ENCODE measurements at regions not wholly inside any gene's neighbourhood (a gene's known extent, or its start where the extent isn't known, plus 50 kb on each side); places are given as distances from the start of the nearest gene placed in this dataset.

GRCh38 chr1:238783633-238784032 lies 602.7 kb upstream of the CHRM3 start:
- Histone ChIP-seq H4K20me1 (ENCODE audit: insufficient read depth, low read length) (no peaks in the 10 kb centered on the region), H3K4me1 (ENCODE audit: insufficient read depth, low read length) (no peaks in the 10 kb centered on the region), H3K4me2 (ENCODE audit: insufficient read depth, low read length) (no peak overlapping the region), H3K27me3 (ENCODE audit: insufficient read depth, low read length, poor library complexity) (no peaks in the 10 kb centered on the region), H3K27ac (ENCODE audit: low read length) (no peak overlapping the region), H2AFZ (ENCODE audit: low read depth, low read length) (no peak overlapping the region), H3K9me3 (ENCODE audit: insufficient read depth, low read length, severe bottlenecking) (no peaks in the 10 kb centered on the region), H3K9ac (ENCODE audit: low read depth, low read length) (no peak overlapping the region), H3K79me2 (ENCODE audit: insufficient read depth, low read length) (no peaks in the 10 kb centered on the region), H3K4me3 (ENCODE audit: low read depth in 1 of 2, low read length in 2 of 2) (no peak overlapping the region), H3K36me3 (ENCODE audit: insufficient read depth, low read length) (no peaks in the 10 kb centered on the region)
- TF ChIP-seq CTCF (IDR thresholded peaks at IDR 0.05; ENCODE audit: borderline replicate concordance, extremely low read depth, low read length, poor library complexity, severe bottlenecking) (no peak), EZH2 (IDR thresholded peaks at IDR 0.05; ENCODE audit: borderline replicate concordance, low read depth, low read length, severe bottlenecking) (no peak)
- DNase-seq (no peak), ATAC-seq (ENCODE audit: insufficient read depth, low read depth) (no peak)

GRCh38 chr1:238779716-238780115 lies 606.7 kb upstream of the CHRM3 start:
- H3K79me2 ChIP-seq (ENCODE audit: insufficient read depth, low read length) = no peaks in the 10 kb centered on the region
- H3K27me3 ChIP-seq (ENCODE audit: insufficient read depth, low read length, poor library complexity) = no peaks in the 10 kb centered on the region
- H3K4me3 ChIP-seq (ENCODE audit: low read depth in 1 of 2, low read length in 2 of 2) = no peak overlapping the region
- H3K4me1 ChIP-seq (ENCODE audit: insufficient read depth, low read length) = no peaks in the 10 kb centered on the region
- ATAC-seq (ENCODE audit: insufficient read depth, low read depth) (no peak), DNase-seq (no peak)
- H4K20me1 ChIP-seq (ENCODE audit: insufficient read depth, low read length) = no peaks in the 10 kb centered on the region
- H2AFZ ChIP-seq (ENCODE audit: low read depth, low read length) = no peak overlapping the region
- no peak overlapping the region for H3K9ac ChIP-seq (ENCODE audit: low read depth, low read length)
- H3K9me3 ChIP-seq (ENCODE audit: insufficient read depth, low read length, severe bottlenecking) = no peaks in the 10 kb centered on the region
- H3K4me2 ChIP-seq (ENCODE audit: insufficient read depth, low read length) = no peak overlapping the region
- TF ChIP-seq CTCF (IDR thresholded peaks at IDR 0.05; ENCODE audit: borderline replicate concordance, extremely low read depth, low read length, poor library complexity, severe bottlenecking) (no peak), EZH2 (IDR thresholded peaks at IDR 0.05; ENCODE audit: borderline replicate concordance, low read depth, low read length, severe bottlenecking) (no peak)
- no peak overlapping the region for H3K27ac ChIP-seq (ENCODE audit: low read length)
- H3K36me3 ChIP-seq (ENCODE audit: insufficient read depth, low read length) = no peaks in the 10 kb centered on the region

GRCh38 chr1:238778113-238778512 lies 608.3 kb upstream of the CHRM3 start:
- no peak overlapping the region for H3K27ac ChIP-seq (ENCODE audit: low read length)
- no peaks in the 10 kb centered on the region for H4K20me1 ChIP-seq (ENCODE audit: insufficient read depth, low read length)
- TF ChIP-seq CTCF (IDR thresholded peaks at IDR 0.05; ENCODE audit: borderline replicate concordance, extremely low read depth, low read length, poor library complexity, severe bottlenecking) (no peak), EZH2 (IDR thresholded peaks at IDR 0.05; ENCODE audit: borderline replicate concordance, low read depth, low read length, severe bottlenecking) (no peak)
- ATAC-seq (ENCODE audit: insufficient read depth, low read depth) (no peak), DNase-seq (no peak)
- H2AFZ ChIP-seq (ENCODE audit: low read depth, low read length) = no peak overlapping the region
- H3K27me3 ChIP-seq (ENCODE audit: insufficient read depth, low read length, poor library complexity) = no peaks in the 10 kb centered on the region
- no peaks in the 10 kb centered on the region for H3K79me2 ChIP-seq (ENCODE audit: insufficient read depth, low read length)
- no peak overlapping the region for H3K4me2 ChIP-seq (ENCODE audit: insufficient read depth, low read length)
- no peaks in the 10 kb centered on the region for H3K4me1 ChIP-seq (ENCODE audit: insufficient read depth, low read length)
- H3K9me3 ChIP-seq (ENCODE audit: insufficient read depth, low read length, severe bottlenecking) = no peaks in the 10 kb centered on the region
- no peak overlapping the region for H3K4me3 ChIP-seq (ENCODE audit: low read depth in 1 of 2, low read length in 2 of 2)
- no peaks in the 10 kb centered on the region for H3K36me3 ChIP-seq (ENCODE audit: insufficient read depth, low read length)
- no peak overlapping the region for H3K9ac ChIP-seq (ENCODE audit: low read depth, low read length)

- Histone ChIP-seq H3K9ac (ENCODE audit: low read depth, low read length) (no peak overlapping the region), H2AFZ (ENCODE audit: low read depth, low read length) (no peak overlapping the region), H3K27me3 (ENCODE audit: insufficient read depth, low read length, poor library complexity) (no peaks in the 10 kb centered on the region), H3K4me2 (ENCODE audit: insufficient read depth, low read length) (no peak overlapping the region), H3K79me2 (ENCODE audit: insufficient read depth, low read length) (no peaks in the 10 kb centered on the region), H3K4me1 (ENCODE audit: insufficient read depth, low read length) (no peaks in the 10 kb centered on the region), H4K20me1 (ENCODE audit: insufficient read depth, low read length) (no peaks in the 10 kb centered on the region), H3K27ac (ENCODE audit: low read length) (no peak overlapping the region), H3K4me3 (ENCODE audit: low read depth in 1 of 2, low read length in 2 of 2) (no peak overlapping the region), H3K9me3 (ENCODE audit: insufficient read depth, low read length, severe bottlenecking) (no peaks in the 10 kb centered on the region), H3K36me3 (ENCODE audit: insufficient read depth, low read length) (no peaks in the 10 kb centered on the region)
- no peak for ATAC-seq (ENCODE audit: insufficient read depth, low read depth)
- TF ChIP-seq EZH2 (IDR thresholded peaks at IDR 0.05; ENCODE audit: borderline replicate concordance, low read depth, low read length, severe bottlenecking) = no peak
- TF ChIP-seq CTCF (IDR thresholded peaks at IDR 0.05; ENCODE audit: borderline replicate concordance, extremely low read depth, low read length, poor library complexity, severe bottlenecking) = no peak
- no peak for DNase-seq
These were observed 608.8 kb upstream of the CHRM3 start for GRCh38 chr1:238777551-238777950.

Measured in DND-41 (cell line).